GM18951 (cell line): ENCODE measurements at regions not wholly inside any gene's neighbourhood (a gene's known extent, or its start where the extent isn't known, plus 50 kb on each side); places are given as distances from the start of the nearest gene placed in this dataset.
"Not testable (repeated sequence)": the region's sequence is repeated elsewhere in the genome, so short reads cannot be mapped to it uniquely, and the experiment has no call there.

Experiments
- POLR2A ChIP-seq: IDR thresholded peaks from 4 replicates; pipeline ENCODE4 v1.6.1; 2011; ENCODE audit warnings: mild to moderate bottlenecking; ENCODE audit not compliant: insufficient read length, insufficient read depth; ENCODE audit errors: extremely low read depth
- in situ Hi-C: fragments of 300-500 bp; cut with MboI; formaldehyde crosslinking; loops from one replicate; pipeline ENCODE4 v1.12.0; 2022; ENCODE audit warnings: low sequenced_read_pairs, mixed read lengths, inconsistent platforms; ENCODE audit not compliant: unreplicated experiment

DNA sequence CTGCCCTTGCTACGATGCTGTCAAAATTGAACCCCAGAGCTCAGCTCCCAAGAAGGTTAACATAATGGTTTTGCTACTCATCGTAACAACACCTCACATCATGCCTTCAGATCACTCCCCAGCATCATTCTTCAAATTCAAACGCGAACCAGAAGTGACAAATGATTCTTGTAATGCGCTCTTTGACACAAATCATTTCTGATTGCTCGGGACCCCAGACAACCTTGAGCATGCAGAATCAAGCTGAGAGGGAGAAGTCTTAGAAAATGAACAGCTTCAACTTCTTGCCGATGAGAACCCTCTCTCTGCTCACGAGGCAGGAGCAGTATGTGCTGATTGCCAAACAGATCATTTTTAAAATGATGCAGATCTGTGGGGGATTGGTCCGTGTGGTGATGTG is 241.0 kb upstream of the ASIC2 start:
- in situ Hi-C loops = no loop called here
- TF ChIP-seq POLR2A = no peak

DNA sequence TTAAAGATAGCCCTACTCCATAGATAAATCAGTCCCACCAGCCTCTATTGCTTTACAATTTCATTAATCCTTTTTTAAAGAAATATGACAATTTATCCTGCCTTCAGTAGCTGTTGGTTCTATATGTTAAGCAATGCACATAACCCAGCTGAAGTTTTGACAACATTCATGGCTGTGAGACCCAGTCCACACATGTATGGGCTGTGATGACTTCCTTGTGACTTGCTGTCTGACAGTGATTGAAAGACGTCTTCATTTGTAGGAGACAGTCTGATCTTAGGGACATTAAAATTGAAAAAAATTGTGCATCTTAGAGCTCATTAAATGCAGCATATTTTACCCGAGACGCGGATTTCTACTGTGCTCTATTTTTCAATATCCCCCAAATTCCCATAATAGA is 252.0 kb upstream of the ASIC2 start:
- no peak for TF ChIP-seq POLR2A
- in situ Hi-C loops = no loop called here

DNA sequence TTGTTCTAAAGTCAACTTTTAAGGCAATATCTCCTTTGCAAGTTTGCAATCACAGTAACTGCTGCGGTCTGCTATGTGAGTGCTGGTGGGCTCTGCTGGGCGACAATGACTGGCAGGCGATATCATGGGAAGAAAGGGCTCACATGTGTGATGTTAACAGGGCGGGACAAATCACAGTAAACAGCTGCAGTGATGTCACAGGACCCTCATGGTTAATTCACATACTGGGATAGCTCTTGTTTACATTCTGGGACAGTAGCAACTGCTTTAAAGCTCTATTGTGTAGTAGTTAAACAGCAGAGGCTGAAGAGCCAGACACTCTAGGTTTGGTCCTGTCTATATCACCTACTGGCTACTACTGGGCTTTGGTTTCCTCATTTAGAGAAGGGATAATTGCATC is 257.2 kb upstream of the ASIC2 start:
- in situ Hi-C loops = no loop called here
- TF ChIP-seq POLR2A = no peak

DNA sequence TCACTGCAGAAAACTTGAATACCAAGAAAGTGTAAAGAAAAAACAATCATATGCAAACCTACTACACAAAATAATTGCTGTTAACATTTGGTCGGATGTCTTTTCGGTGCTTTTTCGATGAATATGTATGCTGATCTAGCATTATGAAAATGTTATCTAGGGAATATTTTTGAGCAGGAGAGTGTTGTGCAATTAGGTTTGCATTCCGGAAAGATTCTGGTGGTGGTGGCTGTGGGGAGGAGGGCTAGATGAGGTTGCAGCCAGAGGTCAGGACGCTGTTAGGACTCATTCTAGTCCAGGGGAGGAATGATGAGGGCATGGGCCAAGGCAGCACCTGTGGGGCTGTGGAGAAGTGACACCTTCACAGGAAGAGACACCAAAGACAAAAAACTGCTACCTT is 258.0 kb upstream of the ASIC2 start:
- no peak for TF ChIP-seq POLR2A
- in situ Hi-C loops = no loop called here

DNA sequence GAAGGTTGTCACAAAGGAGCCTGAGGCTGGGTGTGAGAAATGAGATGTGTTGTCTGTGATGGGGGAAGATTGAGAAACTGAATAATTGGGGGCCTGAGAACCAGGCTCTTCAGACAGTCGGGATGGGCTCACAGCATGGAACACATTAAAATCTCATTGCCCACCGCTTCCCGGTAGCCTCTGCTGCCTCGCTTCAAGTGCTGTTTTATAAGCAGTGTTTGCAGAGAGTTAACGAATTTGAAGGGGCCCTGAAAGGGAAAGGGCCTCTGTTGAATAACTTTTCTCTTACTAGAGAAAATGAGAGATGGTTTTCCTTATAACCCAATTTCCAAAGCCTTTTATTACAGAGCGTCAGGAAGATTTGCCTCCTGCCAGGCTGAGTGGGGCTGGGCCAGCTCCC is 258.8 kb upstream of the ASIC2 start:
- TF ChIP-seq POLR2A = no peak
- in situ Hi-C loops = no loop called here

DNA sequence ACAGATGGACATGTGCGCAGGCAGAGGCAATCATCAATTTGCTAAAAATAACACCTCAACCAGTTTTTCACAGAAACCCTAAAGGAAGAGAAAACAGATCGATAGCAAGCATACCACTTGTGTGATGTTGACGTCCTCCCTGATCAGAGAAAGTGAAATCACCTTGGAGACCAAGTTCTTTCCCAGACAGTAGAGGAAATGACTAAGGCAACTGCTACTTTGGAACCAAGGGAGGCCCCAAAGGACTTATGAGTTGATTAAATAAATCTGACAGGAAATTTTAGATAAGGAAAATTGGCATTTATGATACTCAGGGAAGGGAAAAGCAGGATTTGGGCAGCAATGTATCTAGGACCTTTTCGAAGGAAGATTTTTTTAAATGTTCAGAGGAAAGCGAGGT is 267.1 kb upstream of the ASIC2 start:
- in situ Hi-C loops = no loop called here
- no peak for TF ChIP-seq POLR2A

DNA sequence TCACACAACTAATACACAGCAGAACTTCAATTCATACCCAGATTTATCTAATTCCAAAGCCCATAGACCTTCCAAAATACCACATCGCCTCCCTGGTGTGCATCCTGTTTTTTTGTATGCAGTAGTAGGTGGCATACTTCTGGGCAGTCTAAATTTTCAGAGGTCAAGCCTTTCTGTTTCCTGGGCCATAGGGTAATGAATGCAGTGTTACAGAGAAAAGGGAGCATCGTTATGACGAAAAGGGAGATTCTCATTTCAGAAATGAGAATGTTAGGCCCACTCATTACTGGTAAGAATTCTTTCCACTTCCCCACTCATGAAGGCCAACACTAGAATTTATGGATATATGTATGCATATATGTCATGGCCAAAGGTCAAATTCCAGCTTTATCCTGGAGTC is 267.8 kb upstream of the ASIC2 start:
- no peak for TF ChIP-seq POLR2A
- in situ Hi-C loops = no loop called here

DNA sequence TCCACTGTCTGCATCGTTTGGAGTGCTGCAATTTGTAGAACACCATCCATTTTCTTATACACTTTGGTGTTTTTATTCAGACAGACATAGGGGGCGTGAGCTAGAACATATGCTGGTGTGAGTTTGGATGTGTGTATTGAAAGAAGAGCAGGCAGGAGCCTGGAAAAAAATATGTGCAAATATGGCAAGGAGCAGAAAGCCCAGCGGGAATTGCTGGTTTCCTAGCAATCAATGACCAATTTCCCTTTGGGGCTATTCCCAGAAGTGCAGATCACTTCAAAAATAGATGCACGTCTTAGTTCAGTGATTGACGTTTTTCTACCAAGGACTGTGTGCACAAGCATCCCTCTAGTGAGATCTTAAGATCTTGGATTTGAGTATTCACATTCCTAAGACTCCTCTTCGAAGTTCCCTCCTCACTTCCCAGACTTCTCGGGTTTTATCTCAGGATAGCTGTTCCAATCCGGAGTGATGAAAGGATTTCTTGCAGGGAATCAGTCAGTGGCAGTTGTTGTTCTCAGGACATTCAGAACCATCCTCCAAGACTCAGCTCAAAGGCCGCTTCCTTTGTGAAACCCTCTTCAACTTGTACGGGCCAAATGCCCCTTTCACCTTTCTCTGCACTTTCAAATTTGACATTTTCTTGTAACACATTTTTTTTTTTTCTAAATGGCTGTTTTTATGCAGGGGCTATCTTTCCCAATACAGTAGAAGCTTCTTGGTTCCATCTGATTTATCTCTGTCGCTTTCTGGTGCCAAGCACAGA is 268.7 kb upstream of the ASIC2 start:
- no peak for TF ChIP-seq POLR2A
- in situ Hi-C loops = no loop called here

DNA sequence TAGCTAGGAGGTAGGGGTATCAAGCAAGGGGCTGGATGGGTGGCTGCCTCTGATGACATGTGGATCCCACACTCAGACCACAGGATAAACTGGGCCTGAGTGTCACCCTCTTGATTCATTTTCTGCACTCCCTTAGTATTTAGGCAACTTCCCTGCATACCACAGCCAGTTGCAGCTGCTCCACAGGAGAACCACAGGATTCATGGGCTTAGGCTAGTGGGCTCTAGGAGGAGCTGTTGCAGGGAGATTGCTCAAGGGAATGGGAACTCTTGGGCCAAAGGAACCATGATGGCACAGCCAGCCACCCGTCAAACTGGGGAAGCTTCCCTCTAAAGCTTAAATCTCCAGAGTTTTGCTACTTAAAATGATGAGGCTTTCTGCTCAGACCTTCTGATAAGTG is 269.7 kb upstream of the ASIC2 start:
- in situ Hi-C loops = no loop called here
- TF ChIP-seq POLR2A = no peak

DNA sequence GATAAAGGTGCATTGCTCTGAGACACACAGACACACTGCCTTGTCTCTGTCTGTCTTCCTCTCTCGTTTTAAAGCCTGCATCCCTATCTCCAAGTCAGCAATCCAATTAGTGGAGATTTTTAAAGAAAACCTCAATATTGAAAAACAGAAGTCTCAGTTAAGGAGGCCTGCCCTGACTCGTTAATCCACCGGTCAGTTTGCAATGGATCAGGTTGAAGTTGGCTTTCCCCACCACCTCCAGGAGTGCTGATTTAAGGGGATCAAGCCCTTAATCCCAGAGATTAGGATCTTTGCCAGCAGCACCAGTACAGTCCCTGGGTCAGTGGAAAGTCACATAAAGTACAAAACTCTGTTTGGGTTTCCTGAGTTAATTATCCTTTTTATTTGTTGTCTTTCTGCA is 271.1 kb upstream of the ASIC2 start:
- TF ChIP-seq POLR2A = no peak
- in situ Hi-C loops = no loop called here

DNA sequence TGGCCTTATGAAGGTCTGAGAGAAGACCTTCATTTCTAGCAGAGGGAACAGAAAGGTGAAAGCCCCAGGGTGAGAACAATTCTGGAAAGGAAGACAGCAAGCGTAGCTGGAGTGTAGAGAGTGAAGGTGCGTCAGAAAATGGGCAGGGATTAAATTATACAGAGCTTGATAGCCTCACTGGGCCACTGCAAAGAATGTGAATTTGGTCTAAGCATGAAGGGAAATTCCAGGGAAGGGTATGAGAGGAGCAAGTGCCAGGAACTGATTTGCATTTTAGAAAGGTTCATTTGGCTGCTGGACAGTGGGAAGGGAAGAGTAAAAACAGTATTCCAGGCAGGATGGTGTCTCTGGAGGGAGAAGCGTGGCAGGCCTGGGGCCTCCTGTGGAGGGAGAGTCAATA is 274.1 kb upstream of the ASIC2 start:
- no peak for TF ChIP-seq POLR2A

DNA sequence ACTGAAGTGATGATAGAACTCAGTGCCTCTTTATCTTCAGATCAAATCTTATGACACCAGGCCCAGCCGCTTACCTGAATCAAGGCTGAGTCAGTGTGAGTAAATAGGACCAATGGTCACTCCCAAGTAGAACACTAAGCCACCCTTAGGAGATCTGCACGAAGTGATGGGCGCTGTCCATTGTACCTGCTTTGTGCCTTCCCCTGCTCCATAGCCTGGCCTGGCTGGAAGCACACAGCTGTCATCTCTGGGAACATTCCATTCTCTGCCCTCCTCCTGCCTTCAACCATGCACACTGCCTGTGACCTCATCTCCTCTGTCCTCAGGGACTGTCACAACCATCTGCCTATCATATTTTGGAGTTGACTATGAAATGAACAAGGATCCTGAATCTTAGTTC is 279.5 kb upstream of the ASIC2 start:
- no peak for TF ChIP-seq POLR2A
- in situ Hi-C loops = no loop called here

More for the DNA sequence above, 274.1 kb upstream of the ASIC2 start:
- in situ Hi-C loops = no loop called here

DNA sequence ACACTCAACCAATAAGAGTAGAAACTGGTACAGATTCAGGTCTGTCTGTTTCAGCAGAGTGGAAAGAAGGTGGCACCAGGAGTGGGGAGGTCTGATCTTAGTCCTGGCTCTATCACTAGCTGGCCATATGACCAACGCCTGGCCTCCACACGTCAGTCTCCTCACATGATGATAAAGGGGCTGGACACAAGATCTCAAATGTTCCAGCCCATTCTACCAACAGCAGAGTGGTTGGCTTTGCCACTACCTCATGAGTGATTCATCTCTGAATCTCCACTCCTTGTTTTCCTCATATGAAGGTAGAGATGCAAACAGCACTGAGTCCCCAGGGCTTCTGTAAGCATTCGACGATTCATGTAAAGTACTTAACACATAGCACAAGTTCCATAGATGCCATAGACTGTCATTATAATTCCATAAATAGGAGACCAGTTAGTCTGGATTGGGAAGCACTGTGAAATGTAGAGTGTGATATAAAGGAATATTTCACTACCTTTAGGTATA is 281.9 kb upstream of the ASIC2 start:
- in situ Hi-C loops = no loop called here
- TF ChIP-seq POLR2A = no peak

DNA sequence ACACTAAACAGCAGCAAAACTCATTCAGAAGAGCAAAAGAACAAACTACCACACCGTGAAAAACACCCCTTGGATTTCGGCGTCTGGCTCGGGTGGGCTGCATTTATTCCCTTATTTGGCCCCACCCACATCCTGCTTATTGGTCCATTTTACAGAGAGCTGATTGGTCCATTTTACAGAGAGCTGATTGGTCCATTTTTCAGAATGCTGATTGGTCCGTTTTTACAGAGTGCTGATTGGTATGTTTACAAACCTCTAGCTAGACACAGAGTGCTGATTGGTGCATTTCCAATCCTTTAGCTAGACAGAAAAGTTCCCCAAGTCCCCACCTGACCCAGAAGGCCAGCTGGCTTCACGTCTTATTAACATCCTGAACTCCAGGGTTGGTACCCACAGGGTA is 286.6 kb upstream of the ASIC2 start:
- in situ Hi-C loops = not testable (repeated sequence)

DNA sequence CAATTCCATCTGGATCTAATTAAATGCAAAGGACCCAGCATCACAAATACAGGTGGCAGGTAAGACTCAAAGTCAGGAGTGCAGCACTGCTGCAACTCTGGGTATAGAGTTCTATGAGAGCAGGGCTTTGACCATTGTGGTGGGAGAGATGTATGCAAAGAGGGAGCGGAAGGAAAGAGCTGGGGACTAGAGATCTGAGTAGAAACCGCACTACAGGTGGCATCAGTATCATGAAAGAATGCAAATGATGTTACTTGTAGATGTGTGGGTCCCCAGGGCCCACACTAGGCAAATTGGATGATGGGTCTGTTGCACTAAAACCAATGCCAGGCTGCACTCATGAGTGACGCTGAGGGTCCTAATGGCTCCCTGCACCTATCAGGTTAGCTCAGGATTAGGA is 287.1 kb upstream of the ASIC2 start:
- TF ChIP-seq POLR2A = no peak
- in situ Hi-C loops = no loop called here
